CD4-positive, alpha-beta memory T cell (primary cell): ENCODE measurements at regions not wholly inside any gene's neighbourhood (a gene's known extent, or its start where the extent isn't known, plus 50 kb on each side); places are given as distances from the start of the nearest gene placed in this dataset.

Experiments
- CTCF ChIA-PET: fragments of 350-600 bp; sonication (Branson Sonifier 250); formaldehyde crosslinking; loops from one replicate; lab custom pipeline; 2021; ENCODE audit warnings: inconsistent platforms; ENCODE audit not compliant: partially characterized antibody; lab: Charles Lee
- POLR2A ChIA-PET: fragments of 350-600 bp; sonication (Branson Sonifier 250); formaldehyde crosslinking; loops from one replicate; lab custom pipeline; 2021; ENCODE audit not compliant: partially characterized antibody; lab: Charles Lee
- DNase-seq, 5 donors: peaks; one replicate each; pipeline versions ENCODE4 v3.0.0 to v3.0.0-alpha.2; 2020 to 2022; ENCODE audit warnings: mixed read lengths in 1 of 5
- H3K27ac ChIP-seq: one replicate; pipeline ENCODE4 v1.7.0; 2013; ENCODE audit warnings: low read depth, low read length
- H3K27me3 ChIP-seq: 2 replicates; pipeline ENCODE4 v1.7.0; 2013; ENCODE audit warnings: mild to moderate bottlenecking, low read length, moderate library complexity; ENCODE audit not compliant: insufficient read depth
- H3K36me3 ChIP-seq: 2 replicates; pipeline ENCODE4 v1.7.0; 2013; ENCODE audit warnings: mild to moderate bottlenecking, low read length, moderate library complexity; ENCODE audit not compliant: insufficient read depth
- H3K4me1 ChIP-seq: 2 replicates; pipeline ENCODE4 v1.7.0; 2013; ENCODE audit warnings: mild to moderate bottlenecking, low read length, moderate library complexity; ENCODE audit not compliant: insufficient read depth
- H3K4me3 ChIP-seq, 2 donors: one replicate each; pipeline ENCODE4 v1.7.0; 2013; ENCODE audit warnings: low read length in 2 of 2, mild to moderate bottlenecking in 1 of 2
- H3K9me3 ChIP-seq, 2 donors: one replicate each; pipeline ENCODE4 v1.7.0; 2013; ENCODE audit warnings: low read length in 2 of 2, control low read depth in 1 of 2; ENCODE audit not compliant: control insufficient read depth in 1 of 2
- H3K27ac Mint-ChIP-seq, 7 donors: one replicate each; pipeline ENCODE4 v1.8.0; 2020 to 2021; ENCODE audit warnings: mixed read lengths in 7 of 7, mild to moderate bottlenecking in 6 of 7, inconsistent platforms in 3 of 7, moderate library complexity in 3 of 7
- H3K27me3 Mint-ChIP-seq, 2 donors: one replicate each; pipeline ENCODE4 v1.8.0; 2020 to 2021; ENCODE audit warnings: mixed read lengths in 2 of 2
- H3K36me3 Mint-ChIP-seq, 2 donors: one replicate each; pipeline ENCODE4 v1.8.0; 2020 to 2021; ENCODE audit warnings: mixed read lengths in 2 of 2, inconsistent platforms in 1 of 2, mild to moderate bottlenecking in 1 of 2
- H3K4me1 Mint-ChIP-seq, 4 donors: one replicate each; pipeline ENCODE4 v1.8.0; 2020 to 2021; ENCODE audit warnings: mixed read lengths in 4 of 4, mild to moderate bottlenecking in 1 of 4
- H3K4me3 Mint-ChIP-seq, 8 donors: one replicate each; pipeline ENCODE4 v1.8.0; 2020 to 2021; ENCODE audit warnings: mixed read lengths in 8 of 8, mild to moderate bottlenecking in 7 of 8, moderate library complexity in 6 of 8, inconsistent platforms in 3 of 8
- H3K9me3 Mint-ChIP-seq, 8 donors: one replicate each; pipeline ENCODE4 v1.8.0; 2020 to 2021; ENCODE audit warnings: mixed read lengths in 8 of 8, mild to moderate bottlenecking in 5 of 8, inconsistent platforms in 3 of 8, moderate library complexity in 1 of 8
- intact Hi-C: fragments of 100-400 bp; cut with micrococcal nuclease; formaldehyde crosslinking; loops from one replicate; pipeline ENCODE4 v1.15.1; 2023

GRCh38 chr7:148481971-148482626 lies 108.5 kb upstream of the C7orf33 start:
- peaks cover 2 to 4% of the 10 kb centered on the region in 2 donors for H3K27me3 Mint-ChIP-seq
- no peaks in the 10 kb centered on the region for H3K9me3 Mint-ChIP-seq
- no peak for DNase-seq
- Histone ChIP-seq H3K27ac (no peak overlapping the region), H3K4me3 (no peak overlapping the region), H3K36me3 (no peaks in the 10 kb centered on the region), H3K4me1 (peaks cover 8% of the 10 kb centered on the region), H3K9me3 (no peaks in the 10 kb centered on the region), H3K27me3 (no peaks in the 10 kb centered on the region)
- ChIA-PET POLR2A (no interaction called here), CTCF (interaction anchor here (1.5 kb wide), 1 partner anchor 22 kb away, joined by 4 read pairs; no protein-coding TSS in a partner anchor)
- intact Hi-C loops: no loop called here
- no peaks in the 10 kb centered on the region for H3K36me3 Mint-ChIP-seq
- no peak overlapping the region for H3K4me3 Mint-ChIP-seq
- no peak overlapping the region for H3K27ac Mint-ChIP-seq
- peaks cover 6 to 11% (median 7%) of the 10 kb centered on the region in 4 donors for H3K4me1 Mint-ChIP-seq

- H3K4me3 Mint-ChIP-seq: no peak overlapping the region
- no peak overlapping the region for H3K27ac ChIP-seq
- no peaks in the 10 kb centered on the region for H3K27me3 ChIP-seq
- H3K9me3 ChIP-seq: no peaks in the 10 kb centered on the region
- peaks cover 8% of the 10 kb centered on the region for H3K4me1 ChIP-seq
- peaks cover 3 to 4% of the 10 kb centered on the region in 2 donors for H3K27me3 Mint-ChIP-seq
- H3K27ac Mint-ChIP-seq: no peak overlapping the region
- no peak overlapping the region for H3K4me3 ChIP-seq
- H3K36me3 ChIP-seq: no peaks in the 10 kb centered on the region
- DNase-seq: no peak
- no peaks in the 10 kb centered on the region for H3K9me3 Mint-ChIP-seq
- H3K36me3 Mint-ChIP-seq: no peaks in the 10 kb centered on the region
- ChIA-PET POLR2A (no interaction called here), CTCF (no interaction called here)
- intact Hi-C loops: no loop called here
- peaks cover 6 to 11% (median 7%) of the 10 kb centered on the region in 4 donors for H3K4me1 Mint-ChIP-seq
Observed at GRCh38 chr7:148483515-148484308, 106.9 kb upstream of the C7orf33 start.

GRCh38 chr7:148484486-148484885 lies 106.1 kb upstream of the C7orf33 start:
- Mint-ChIP-seq H3K27ac (no peak overlapping the region), H3K27me3 (peaks cover 2 to 4% of the 10 kb centered on the region in 2 donors), H3K4me1 (peaks cover 6 to 11% (median 7%) of the 10 kb centered on the region in 4 donors), H3K36me3 (no peaks in the 10 kb centered on the region), H3K9me3 (no peaks in the 10 kb centered on the region), H3K4me3 (no peak overlapping the region)
- Histone ChIP-seq H3K36me3 (no peaks in the 10 kb centered on the region), H3K4me1 (peaks cover 8% of the 10 kb centered on the region), H3K27ac (no peak overlapping the region), H3K27me3 (no peaks in the 10 kb centered on the region), H3K9me3 (no peaks in the 10 kb centered on the region), H3K4me3 (no peak overlapping the region)
- POLR2A ChIA-PET: no interaction called here
- DNase-seq: no peak
- intact Hi-C loops: no loop called here
- CTCF ChIA-PET: no interaction called here

GRCh38 chr7:148485618-148486017 lies 104.9 kb upstream of the C7orf33 start:
- Mint-ChIP-seq H3K27ac (no peak overlapping the region), H3K27me3 (peaks cover 7 to 9% of the 10 kb centered on the region in 2 donors), H3K9me3 (no peaks in the 10 kb centered on the region), H3K4me3 (no peak overlapping the region), H3K4me1 (peaks cover 6 to 8% (median 6%) of the 10 kb centered on the region in 4 donors), H3K36me3 (no peaks in the 10 kb centered on the region)
- H3K4me1 ChIP-seq: peaks cover 7% of the 10 kb centered on the region
- DNase-seq: no peak
- no peaks in the 10 kb centered on the region for H3K9me3 ChIP-seq
- H3K27ac ChIP-seq: no peak overlapping the region
- ChIA-PET POLR2A (no interaction called here), CTCF (interaction anchor here (1.2 kb wide), 1 partner anchor 221 kb away, joined by 4 read pairs; no protein-coding TSS in a partner anchor)
- H3K27me3 ChIP-seq: no peaks in the 10 kb centered on the region
- H3K36me3 ChIP-seq: no peaks in the 10 kb centered on the region
- intact Hi-C loops: loop anchor here (5.0 kb wide), 1 partner anchor 218 kb away; no protein-coding TSS in a partner anchor
- H3K4me3 ChIP-seq: no peak overlapping the region

GRCh38 chr7:148486937-148487336 lies 103.6 kb upstream of the C7orf33 start:
- Histone ChIP-seq H3K4me3 (no peak overlapping the region), H3K36me3 (no peaks in the 10 kb centered on the region), H3K9me3 (no peaks in the 10 kb centered on the region), H3K27me3 (no peaks in the 10 kb centered on the region), H3K4me1 (no peaks in the 10 kb centered on the region), H3K27ac (no peak overlapping the region)
- Mint-ChIP-seq H3K27me3 (peaks cover 13% of the 10 kb centered on the region in 2 donors), H3K4me3 (no peak overlapping the region), H3K36me3 (no peaks in the 10 kb centered on the region), H3K27ac (no peak overlapping the region), H3K4me1 (no peaks in the 10 kb centered on the region), H3K9me3 (peaks cover 0 to 1% (median 0%) of the 10 kb centered on the region in 8 donors)
- POLR2A ChIA-PET: interaction anchor here (0.9 kb wide), 1 partner anchor 73 kb away, joined by 3 read pairs; no protein-coding TSS in a partner anchor
- intact Hi-C loops: loop anchor here (5.0 kb wide), 1 partner anchor 220 kb away; no protein-coding TSS in a partner anchor
- CTCF ChIA-PET: interaction anchor here (1.5 kb wide), 1 partner anchor 245 kb away, joined by 3 read pairs; no protein-coding TSS in a partner anchor
- DNase-seq: no peak

GRCh38 chr7:148487912-148488311 lies 102.7 kb upstream of the C7orf33 start:
- ChIA-PET POLR2A (no interaction called here), CTCF (interaction anchor here (1.5 kb wide), 1 partner anchor 246 kb away, joined by 3 read pairs; no protein-coding TSS in a partner anchor)
- no peaks in the 10 kb centered on the region for H3K4me1 ChIP-seq
- H3K36me3 ChIP-seq: no peaks in the 10 kb centered on the region
- Mint-ChIP-seq H3K27ac (no peak overlapping the region), H3K27me3 (peaks cover 13 to 17% of the 10 kb centered on the region in 2 donors), H3K36me3 (peaks cover 0 to under 1% of the 10 kb centered on the region in 2 donors), H3K4me3 (no peak overlapping the region), H3K4me1 (no peaks in the 10 kb centered on the region), H3K9me3 (peaks cover 0 to 10% (median 7%) of the 10 kb centered on the region in 8 donors)
- no peaks in the 10 kb centered on the region for H3K9me3 ChIP-seq
- H3K27me3 ChIP-seq: no peaks in the 10 kb centered on the region
- intact Hi-C loops: loop anchor here (5.0 kb wide), 1 partner anchor 221 kb away; no protein-coding TSS in a partner anchor
- no peak overlapping the region for H3K4me3 ChIP-seq
- no peak for DNase-seq
- H3K27ac ChIP-seq: no peak overlapping the region

- DNase-seq: no peak
- peaks cover 13 to 21% of the 10 kb centered on the region in 2 donors for H3K27me3 Mint-ChIP-seq
- intact Hi-C loops: loop anchor here (5.0 kb wide), 1 partner anchor 222 kb away; no protein-coding TSS in a partner anchor
- CTCF ChIA-PET: interaction anchor here (0.8 kb wide), 1 partner anchor 12 kb away, joined by 3 read pairs; no protein-coding TSS in a partner anchor
- peaks cover 0 to 6% of the 10 kb centered on the region in 2 donors for H3K36me3 Mint-ChIP-seq
- H3K4me1 ChIP-seq: no peaks in the 10 kb centered on the region
- H3K4me1 Mint-ChIP-seq: no peaks in the 10 kb centered on the region
- H3K27ac Mint-ChIP-seq: no peak overlapping the region
- peaks cover 0 to 16% (median 12%) of the 10 kb centered on the region in 8 donors for H3K9me3 Mint-ChIP-seq
- POLR2A ChIA-PET: no interaction called here
- no peaks in the 10 kb centered on the region for H3K36me3 ChIP-seq
- H3K4me3 Mint-ChIP-seq: no peak overlapping the region
- H3K9me3 ChIP-seq: no peaks in the 10 kb centered on the region
- no peak overlapping the region for H3K27ac ChIP-seq
- H3K4me3 ChIP-seq: no peak overlapping the region
- H3K27me3 ChIP-seq: no peaks in the 10 kb centered on the region
Observed at GRCh38 chr7:148489678-148490077, 100.9 kb upstream of the C7orf33 start.
